ENCODE measurements at regions not wholly inside any gene's neighbourhood (a gene's known extent, or its start where the extent isn't known, plus 50 kb on each side); places are given as distances from the start of the nearest gene placed in this dataset.

- H3K27ac Mint-ChIP-seq: no peak overlapping the region
- ChIA-PET POLR2A (no interaction called here), CTCF (no interaction called here)
- H3K9me3 ChIP-seq (ENCODE audit: control insufficient read depth in 1 of 2, insufficient read depth in 1 of 2, low read length in 2 of 2): peaks cover 0 to 4% of the 10 kb centered on the region in 2 experiments
- H3K4me3 ChIP-seq (ENCODE audit: low read length): no peak overlapping the region
- TF ChIP-seq CTCF (IDR thresholded peaks at IDR 0.05): no peak
- no peaks in the 10 kb centered on the region for H3K4me1 Mint-ChIP-seq (ENCODE audit: low read depth)
- H3K36me3 ChIP-seq (ENCODE audit: insufficient read depth, low read length): no peaks in the 10 kb centered on the region
- intact Hi-C loops (cut with DNase I, micrococcal nuclease): no loop called here
- H3K27me3 Mint-ChIP-seq: peaks cover 8% of the 10 kb centered on the region
- DNase-seq (no peak), ATAC-seq (ENCODE audit: poor library complexity) (no peak)
- no peak overlapping the region for H3K27ac ChIP-seq (ENCODE audit: low read depth in 1 of 2, low read length in 2 of 2)
- no peaks in the 10 kb centered on the region for H3K4me1 ChIP-seq (ENCODE audit: insufficient read depth, low read length)
- H3K36me3 Mint-ChIP-seq (ENCODE audit: low read depth): no peaks in the 10 kb centered on the region
- H3K27me3 ChIP-seq (ENCODE audit: control insufficient read depth in 1 of 2, insufficient read depth in 2 of 2, low read length in 2 of 2): peaks cover 0 to 4% of the 10 kb centered on the region in 2 experiments
- no peak overlapping the region for H3K4me3 Mint-ChIP-seq
- peaks cover 8% of the 10 kb centered on the region for H3K9me3 Mint-ChIP-seq
Observed at GRCh38 chr13:47603365-47603764, 397.7 kb downstream of the SUCLA2 start.

- DNase-seq: no peak
- H3K27me3 ChIP-seq (ENCODE audit: control insufficient read depth in 1 of 2, insufficient read depth in 2 of 2, low read length in 2 of 2): peaks cover 0 to 4% of the 10 kb centered on the region in 2 experiments
- no peak overlapping the region for H3K4me3 ChIP-seq (ENCODE audit: low read length)
- no peaks in the 10 kb centered on the region for H3K36me3 ChIP-seq (ENCODE audit: insufficient read depth, low read length)
- Mint-ChIP-seq H3K27ac (no peak overlapping the region), H3K9me3 (peaks cover 5% of the 10 kb centered on the region), H3K4me1 (ENCODE audit: low read depth) (no peaks in the 10 kb centered on the region), H3K27me3 (peaks cover 8% of the 10 kb centered on the region), H3K4me3 (no peak overlapping the region), H3K36me3 (ENCODE audit: low read depth) (no peaks in the 10 kb centered on the region)
- ATAC-seq (ENCODE audit: poor library complexity): no peak
- no peaks in the 10 kb centered on the region for H3K4me1 ChIP-seq (ENCODE audit: insufficient read depth, low read length)
- H3K9me3 ChIP-seq (ENCODE audit: control insufficient read depth in 1 of 2, insufficient read depth in 1 of 2, low read length in 2 of 2): peaks cover 0 to 4% of the 10 kb centered on the region in 2 experiments
- no peak for TF ChIP-seq CTCF (IDR thresholded peaks at IDR 0.05)
- POLR2A ChIA-PET: no interaction called here
- CTCF ChIA-PET: no interaction called here
- intact Hi-C loops (cut with DNase I, micrococcal nuclease): no loop called here
- no peak overlapping the region for H3K27ac ChIP-seq (ENCODE audit: low read depth in 1 of 2, low read length in 2 of 2)
Observed at GRCh38 chr13:47598340-47598911, 402.6 kb downstream of the SUCLA2 start.

- Mint-ChIP-seq H3K9me3 (no peaks in the 10 kb centered on the region), H3K4me3 (no peak overlapping the region), H3K27me3 (peaks cover 4% of the 10 kb centered on the region), H3K27ac (no peak overlapping the region), H3K36me3 (ENCODE audit: low read depth) (no peaks in the 10 kb centered on the region), H3K4me1 (ENCODE audit: low read depth) (no peaks in the 10 kb centered on the region)
- no peak for TF ChIP-seq CTCF (IDR thresholded peaks at IDR 0.05)
- no peak overlapping the region for H3K27ac ChIP-seq (ENCODE audit: low read depth in 1 of 2, low read length in 2 of 2)
- H3K4me1 ChIP-seq (ENCODE audit: insufficient read depth, low read length): no peaks in the 10 kb centered on the region
- intact Hi-C loops (cut with DNase I, micrococcal nuclease): no loop called here
- peaks cover 0 to 4% of the 10 kb centered on the region in 2 experiments for H3K27me3 ChIP-seq (ENCODE audit: control insufficient read depth in 1 of 2, insufficient read depth in 2 of 2, low read length in 2 of 2)
- H3K36me3 ChIP-seq (ENCODE audit: insufficient read depth, low read length): no peaks in the 10 kb centered on the region
- DNase-seq (no peak), ATAC-seq (ENCODE audit: poor library complexity) (no peak)
- CTCF ChIA-PET: no interaction called here
- POLR2A ChIA-PET: no interaction called here
- no peak overlapping the region for H3K4me3 ChIP-seq (ENCODE audit: low read length)
- peaks cover 0 to 4% of the 10 kb centered on the region in 2 experiments for H3K9me3 ChIP-seq (ENCODE audit: control insufficient read depth in 1 of 2, insufficient read depth in 1 of 2, low read length in 2 of 2)
Observed at GRCh38 chr13:47594833-47595232, 406.2 kb downstream of the SUCLA2 start.
